ENCODE measurements at regions not wholly inside any gene's neighbourhood (a gene's known extent, or its start where the extent isn't known, plus 50 kb on each side); places are given as distances from the start of the nearest gene placed in this dataset.
A peak's percentile ranks its signal among the peaks of the same experiment; 100 is the strongest.

DNA sequence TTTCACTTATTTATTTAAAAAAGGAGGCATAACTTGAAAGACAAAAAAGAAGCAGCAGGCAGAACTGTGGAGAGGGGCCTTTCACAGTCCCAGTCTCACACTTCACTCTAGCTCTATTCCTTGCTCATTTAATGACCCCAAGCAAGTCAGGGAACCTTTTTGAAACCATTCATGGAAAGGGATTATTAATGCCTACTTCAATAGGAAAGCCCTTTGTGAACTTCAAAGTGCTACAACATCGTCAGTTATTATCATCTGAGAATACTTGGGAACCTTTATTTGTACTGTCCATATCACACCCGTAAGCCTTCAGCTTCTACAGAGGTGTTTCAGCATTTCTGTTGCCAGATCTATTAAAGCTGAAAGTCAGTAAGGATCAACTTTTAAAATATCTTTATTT lies 320.2 kb downstream of the TMEM161B start:
- no peak for DNase-seq

DNA sequence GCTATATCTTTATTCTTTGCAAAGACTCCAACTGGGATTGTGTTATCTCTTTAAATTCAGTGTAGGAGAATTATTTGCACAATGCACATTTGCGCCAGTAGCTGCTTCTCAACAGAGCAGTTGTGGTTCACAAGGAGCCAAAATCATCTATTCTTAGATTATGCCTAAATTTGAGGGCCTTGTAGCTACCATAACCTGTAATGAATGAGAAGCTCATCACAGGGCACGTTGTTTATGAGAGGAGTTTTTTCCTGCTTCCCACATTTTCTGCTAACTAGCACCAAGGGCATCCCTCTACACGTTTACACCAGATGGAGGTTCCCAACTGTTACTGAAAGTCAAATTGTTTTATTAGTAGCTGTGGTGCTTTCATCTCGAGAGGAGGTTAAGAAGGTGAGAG lies 322.4 kb downstream of the TMEM161B start:
- no peak for DNase-seq

DNA sequence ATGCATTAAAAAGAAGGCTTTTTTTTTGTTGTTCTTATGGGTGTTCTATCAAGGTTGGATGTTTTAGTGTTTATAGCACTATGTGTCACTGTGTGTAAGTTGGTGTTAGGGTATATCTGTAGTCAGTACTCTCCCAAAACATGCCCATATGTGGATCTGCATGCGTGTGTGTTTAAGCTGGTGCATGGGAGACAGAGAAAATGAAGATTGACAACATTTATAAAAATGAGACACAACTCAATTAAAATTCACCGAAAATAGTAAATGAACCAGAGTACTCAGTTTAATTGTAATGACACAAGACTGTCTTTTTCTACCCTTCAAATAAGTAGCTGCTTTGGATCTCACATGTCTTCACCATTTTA lies 323.4 kb downstream of the TMEM161B start:
- no peak for DNase-seq

DNA sequence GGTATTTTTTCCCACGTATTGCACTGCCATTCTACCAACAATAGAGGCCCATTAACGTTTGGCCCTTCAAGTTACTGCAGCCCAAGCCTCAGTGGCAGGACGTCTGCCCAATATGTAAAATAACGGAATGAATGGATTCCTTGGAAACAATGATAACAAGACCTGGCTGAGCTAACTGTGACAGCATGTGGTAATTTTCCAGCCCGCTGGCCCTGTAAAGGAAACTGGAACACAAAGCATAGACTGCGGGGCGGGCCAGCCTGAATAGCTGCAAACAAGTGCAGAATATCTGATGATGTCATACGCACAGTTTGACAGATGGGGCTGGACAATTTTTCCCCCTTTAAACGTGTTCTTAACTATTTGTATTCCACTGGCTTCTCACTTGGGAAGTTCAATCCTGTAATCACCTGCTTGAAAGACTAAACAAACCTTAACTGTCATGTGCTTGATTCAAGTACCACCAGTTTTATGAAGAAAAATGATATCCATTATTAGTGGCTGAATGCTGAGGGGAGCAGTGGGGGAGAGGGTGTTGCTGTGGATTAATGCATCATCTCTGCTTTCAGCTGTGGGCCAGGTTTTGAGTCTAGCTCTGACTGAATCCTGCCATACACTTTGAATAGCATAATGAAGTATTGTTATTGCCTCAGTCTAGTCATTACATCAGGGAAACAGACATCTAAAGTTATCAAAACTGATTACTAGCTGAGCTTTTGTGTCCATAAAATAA lies 323.9 kb downstream of the TMEM161B start:
- no peak for DNase-seq

DNA sequence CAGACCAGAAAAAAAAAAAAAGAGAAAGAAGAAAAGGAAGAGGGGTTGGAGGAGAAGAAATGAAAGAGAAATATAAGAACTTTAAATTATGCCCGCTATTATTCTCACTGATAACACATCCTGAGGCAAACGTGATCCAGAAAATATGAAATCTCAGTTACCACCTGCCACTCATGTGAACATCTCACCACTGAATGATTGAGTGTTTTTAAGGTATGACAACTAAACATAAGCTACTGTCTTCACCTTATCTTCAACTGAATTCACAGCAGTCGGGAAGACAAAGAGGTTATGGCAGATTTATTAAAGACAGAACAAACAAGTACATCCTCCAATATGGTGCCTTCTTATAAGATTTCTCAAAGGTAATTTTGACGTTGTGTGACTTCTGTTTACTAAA lies 327.9 kb downstream of the TMEM161B start:
- no peak for DNase-seq

DNA sequence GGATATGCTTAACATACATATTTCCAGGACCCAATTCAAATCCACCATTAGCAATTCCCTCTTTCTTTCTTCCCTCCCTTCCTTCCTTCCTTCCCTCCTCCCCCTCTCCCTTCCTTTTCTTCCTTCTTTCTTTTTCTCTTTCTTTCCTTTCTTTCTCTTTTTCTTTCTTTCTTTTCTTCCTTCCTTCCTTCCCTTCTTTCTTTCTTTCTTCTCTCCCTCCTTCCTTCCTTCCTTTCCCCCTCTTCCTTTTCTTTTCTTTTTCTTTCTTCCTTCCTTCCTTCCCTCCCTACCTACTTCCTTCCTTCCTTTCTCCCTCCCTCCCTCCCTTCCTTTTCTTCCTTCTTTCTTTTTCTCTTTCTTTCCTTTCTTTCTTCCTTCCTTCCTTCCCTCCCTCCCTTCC lies 332.0 kb downstream of the TMEM161B start:
- DNase-seq = no peak

DNA sequence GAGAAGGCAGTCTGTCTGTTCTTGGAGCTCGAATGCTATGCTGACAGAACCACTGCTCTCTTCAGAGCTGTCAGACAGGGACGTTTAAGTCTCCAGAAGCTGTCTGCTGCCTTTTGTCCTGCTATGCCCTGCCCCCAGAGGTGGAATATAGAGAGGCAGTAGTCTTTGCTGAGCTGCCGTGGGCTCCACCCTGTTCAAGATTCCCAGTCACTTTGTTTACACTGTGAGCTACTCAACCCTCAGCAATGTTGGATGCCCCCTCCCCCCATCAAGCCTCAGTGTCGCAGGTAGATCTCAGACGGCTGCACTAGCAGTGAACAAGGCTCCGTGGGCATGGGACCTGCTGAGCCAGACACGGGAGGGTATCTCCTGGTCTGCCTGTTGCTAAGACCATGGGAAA lies 344.2 kb downstream of the TMEM161B start:
- peak in 1 of 2 experiments; percentile 23 for DNase-seq

DNA sequence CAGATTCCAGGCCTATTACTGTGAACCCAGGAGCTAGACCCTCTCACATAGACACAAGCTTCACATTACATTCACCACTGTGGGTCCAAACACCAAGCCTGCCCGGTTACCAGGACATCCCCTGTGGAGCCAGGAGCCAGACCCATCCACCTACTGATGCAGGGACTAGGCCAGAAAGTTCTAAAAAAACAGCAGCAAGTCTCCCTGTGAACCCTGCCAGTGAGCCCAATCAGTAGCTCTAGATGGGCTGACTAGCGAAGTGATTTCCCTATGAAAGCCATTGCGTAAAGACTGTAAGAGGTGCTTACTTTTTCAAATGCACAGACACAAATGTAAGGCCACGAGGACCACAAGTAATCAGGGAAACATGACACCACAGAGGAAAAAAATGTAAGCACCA lies 352.3 kb downstream of the TMEM161B start:
- DNase-seq = no peak

DNA sequence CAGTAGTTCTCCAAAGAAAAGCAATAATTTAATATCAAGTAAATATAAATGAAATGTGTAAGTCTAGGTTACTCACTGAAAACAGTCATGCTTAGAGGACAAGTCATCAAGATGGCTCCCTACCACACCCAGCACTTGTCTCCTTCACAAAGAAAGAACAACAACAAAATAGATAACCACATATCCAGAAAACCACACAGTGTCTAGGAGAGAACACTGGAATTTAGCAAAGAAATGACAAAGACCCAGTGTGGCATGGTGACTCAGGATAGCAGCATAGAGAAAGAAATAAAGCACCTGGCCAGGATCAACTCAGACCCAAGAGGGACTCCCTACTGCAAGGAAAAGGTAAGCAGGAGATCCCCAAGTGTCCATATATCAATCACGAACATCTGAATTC lies 356.2 kb downstream of the TMEM161B start:
- no peak for DNase-seq

DNA sequence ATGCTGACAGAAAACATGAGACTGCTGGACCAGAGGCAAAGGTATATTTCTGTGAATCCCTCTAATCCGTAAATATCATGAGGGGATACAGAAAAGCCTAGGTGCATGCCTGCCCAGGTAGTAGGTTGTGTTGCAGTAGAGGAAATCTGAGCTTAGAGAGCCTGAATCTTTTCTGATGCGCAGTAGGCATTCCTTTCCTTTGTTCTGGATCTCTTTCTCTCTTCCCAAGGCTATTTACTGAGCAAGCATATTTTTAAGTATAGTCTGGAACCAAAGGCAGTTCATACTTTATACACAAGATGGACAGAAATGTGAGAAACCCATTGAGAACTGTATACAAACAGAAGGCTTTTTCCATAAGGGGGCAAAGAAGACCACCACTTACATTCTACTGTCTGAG lies 359.3 kb downstream of the TMEM161B start:
- DNase-seq = no peak

DNA sequence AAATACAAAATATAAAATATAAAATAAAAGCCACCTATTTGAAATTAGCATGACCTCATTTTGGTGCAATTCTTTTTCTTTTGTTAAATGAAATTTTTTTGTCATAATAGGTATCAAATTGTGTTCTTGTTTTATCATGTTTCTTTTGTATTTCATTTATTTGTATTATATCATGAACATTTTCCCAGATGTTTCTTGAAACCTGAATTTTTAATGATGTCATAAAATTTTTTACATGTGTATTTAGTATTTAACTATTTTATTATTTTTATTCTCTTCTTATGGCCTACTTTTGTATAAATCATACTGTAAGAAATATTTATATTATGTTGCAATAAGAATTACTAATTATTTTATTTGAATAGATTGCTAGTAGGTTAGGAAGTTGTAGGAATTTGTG lies 361.7 kb downstream of the TMEM161B start:
- no peak for DNase-seq

DNA sequence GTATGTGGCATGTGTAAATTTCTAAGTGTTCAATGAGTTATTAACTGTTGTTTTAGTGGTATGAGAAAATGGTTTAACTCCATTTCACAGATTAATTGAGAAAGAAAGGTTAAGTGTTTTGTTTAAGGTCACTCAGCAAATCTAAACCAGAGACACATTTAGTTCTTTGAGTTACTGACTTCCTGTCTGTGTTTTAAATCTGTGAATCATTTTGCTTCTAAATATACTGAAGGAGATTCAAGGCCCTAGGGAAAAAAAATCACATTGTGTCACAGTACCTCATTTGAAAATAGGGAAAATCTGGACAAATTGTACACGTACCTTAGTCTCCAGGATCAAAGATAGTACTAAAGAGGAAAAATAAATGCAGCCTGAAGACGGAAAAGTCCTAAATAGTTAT lies 368.2 kb downstream of the TMEM161B start:
- no peak for DNase-seq

DNA sequence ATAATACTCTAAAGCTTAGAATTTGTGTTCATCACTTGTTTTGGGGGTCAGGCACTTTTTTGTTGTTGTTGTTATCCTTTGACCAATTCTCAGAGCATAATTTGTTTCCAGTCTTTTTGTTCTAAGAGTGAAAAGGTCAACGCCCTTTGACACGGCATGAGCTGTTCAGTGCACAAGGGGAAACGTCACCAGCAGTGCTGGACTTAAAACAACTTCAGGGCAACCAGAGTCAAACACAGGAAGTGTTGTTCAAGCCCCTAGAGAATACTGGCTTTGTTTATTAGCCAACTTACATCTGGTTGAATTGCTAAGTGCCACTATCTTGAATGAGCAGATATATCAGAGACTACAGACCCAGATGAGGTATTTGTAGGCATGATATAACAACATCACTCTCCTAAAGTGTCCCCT lies 368.9 kb downstream of the TMEM161B start:
- no peak for DNase-seq

DNA sequence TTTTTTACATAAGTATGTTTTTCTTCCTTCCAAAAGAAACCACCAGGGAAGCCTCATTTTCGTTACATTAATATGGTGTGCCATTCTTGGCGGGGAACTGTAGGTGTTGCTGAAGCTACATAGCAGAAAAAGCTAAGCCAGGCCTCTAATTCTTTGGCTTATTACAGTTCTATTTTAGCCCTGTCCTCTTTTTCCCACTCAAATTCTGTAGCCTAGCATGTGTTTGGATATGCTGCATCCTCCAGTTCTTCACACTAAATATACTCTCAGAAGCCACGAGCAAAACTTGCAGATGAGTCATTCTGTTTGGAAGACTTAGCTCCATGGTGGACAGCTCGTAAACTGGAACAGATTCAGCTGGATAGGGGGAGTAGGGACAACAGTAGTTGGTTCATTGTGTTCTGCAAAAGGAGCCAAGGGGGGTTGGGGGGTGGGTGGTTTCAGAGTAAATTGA lies 369.4 kb downstream of the TMEM161B start:
- DNase-seq = peak in 1 of 2 experiments; percentile 3

DNA sequence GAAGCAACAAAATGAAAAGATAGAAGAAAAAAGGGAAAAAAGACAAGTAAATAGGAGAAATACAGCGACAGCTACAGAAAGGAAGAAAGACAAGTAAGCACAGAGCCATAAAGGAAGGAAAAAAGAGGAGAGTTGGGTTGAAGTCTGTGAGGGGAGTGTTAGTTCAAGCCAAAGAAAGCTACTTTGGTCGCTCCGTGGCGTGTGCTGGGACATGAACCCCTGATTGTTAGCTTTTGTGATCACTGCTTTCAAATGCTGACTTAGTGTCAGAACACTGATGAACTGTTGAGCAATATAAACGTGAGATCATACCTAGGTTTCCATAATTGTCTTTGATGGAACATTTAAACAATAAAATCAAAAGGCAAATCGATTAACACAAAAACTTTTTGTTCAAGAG lies 370.1 kb downstream of the TMEM161B start:
- no peak for DNase-seq

DNA sequence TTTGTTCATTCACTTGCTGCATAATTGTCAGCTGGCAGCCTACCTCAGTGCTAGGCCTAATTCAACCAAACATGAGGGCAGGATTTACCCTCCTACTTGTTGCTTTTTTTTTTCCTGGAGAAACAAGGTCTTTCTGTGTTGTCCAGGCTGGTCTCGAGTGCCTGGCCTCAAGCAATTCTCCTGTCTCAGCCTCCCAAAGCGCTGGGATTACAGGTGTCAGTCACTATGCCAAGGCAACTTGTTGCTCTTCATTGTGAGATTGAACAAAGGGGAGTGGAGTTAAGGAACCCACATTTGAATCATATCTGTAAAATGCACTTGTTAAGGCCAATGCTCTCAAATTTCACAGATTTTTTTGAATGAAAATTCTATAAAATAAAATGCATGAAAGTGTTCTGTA lies 380.5 kb downstream of the TMEM161B start:
- DNase-seq = no peak

DNA sequence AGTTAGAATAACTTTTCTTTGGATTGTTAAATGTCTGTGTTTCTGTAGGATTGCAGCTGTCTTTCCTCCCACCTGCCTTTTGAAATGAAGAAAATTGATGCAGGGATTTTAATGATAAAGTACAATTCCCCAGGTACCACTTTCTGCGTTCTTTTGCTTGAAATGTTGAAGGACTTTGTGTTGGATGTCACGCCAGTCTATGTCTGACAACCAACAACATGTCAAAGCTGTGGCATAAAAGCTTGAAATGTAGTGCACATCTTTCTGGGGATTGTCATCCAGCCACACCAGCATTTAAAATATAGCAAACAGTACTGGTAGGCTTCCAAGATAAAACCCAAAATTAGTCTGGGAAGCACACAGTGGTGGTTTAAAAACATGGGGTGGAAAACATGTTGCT lies 381.4 kb downstream of the TMEM161B start:
- DNase-seq = no peak

DNA sequence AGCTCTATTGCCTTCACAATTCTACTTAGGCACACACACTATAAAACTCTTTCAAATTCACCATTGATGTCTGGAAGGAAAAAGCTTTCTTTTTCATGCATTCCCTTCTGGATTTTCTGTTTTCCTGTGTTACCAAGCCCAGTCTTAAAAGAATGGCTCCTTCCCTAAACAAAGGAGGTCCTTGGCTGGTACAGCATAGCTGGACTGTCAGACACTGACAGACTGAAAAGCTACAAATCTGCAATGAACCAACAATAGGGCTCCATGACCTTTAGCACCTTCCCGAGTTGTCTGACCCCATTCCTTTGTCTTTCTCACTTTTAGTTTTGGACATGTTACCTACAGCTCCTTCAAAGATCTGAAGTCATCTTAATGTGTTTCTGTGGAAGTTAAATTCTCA lies 382.5 kb downstream of the TMEM161B start:
- no peak for DNase-seq

DNA sequence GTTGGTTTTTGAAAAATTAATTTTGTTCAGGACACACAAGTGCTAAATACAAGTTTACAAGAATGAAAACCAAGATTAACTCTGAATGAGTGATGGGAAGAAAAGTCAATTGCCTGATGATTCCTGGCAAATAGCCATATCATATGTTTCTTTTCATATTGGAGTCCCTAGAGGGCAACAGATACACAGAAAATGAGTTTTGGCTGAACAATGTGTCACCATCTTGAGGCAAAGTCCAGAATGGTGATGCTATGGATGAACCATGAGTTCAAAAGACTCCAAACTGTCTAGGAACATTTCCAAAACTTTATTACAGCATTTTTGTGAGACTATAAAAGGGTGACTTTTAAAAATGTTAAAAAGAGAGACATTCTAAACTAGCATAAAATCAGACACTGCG lies 382.9 kb downstream of the TMEM161B start:
- peak in 1 of 2 experiments; percentile 4 for DNase-seq

DNA sequence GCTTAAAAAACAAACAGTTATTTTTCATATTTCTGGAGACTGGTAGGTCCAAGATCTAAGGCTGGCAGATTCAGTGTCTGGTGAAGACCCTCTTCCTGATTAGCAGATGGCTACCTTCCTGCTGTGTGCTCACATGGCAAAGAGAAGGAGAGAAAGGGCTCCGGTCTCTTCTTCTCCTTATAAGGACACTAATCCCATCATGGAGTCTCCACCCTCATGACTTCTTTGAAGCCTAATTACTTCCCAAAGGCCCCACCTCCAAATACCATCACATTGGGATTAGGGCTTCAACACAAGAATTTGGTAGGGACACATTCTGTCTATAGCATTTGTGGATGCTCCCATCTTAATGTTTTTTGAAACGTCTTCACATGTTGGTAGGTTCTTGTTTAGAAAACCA lies 391.1 kb downstream of the TMEM161B start:
- DNase-seq = no peak

DNA sequence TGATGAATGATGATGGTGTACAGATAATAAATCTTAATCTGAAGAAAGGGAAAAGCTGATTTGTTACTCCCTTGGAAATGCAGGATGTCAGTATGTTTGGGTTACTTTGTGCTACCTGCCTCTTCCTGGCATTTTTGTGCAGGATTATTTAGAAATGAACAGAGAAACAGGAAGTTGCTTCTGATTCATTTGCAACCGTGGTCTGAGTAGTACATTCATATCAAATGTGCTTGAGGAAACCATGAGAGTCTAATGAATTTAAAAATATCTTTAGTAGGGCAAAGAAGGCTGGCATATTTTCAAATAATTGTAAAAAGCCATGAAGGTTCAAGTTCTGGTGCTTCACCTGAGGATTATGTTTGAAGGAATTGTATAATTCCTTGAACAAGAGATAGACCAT lies 391.6 kb downstream of the TMEM161B start:
- no peak for DNase-seq

DNA sequence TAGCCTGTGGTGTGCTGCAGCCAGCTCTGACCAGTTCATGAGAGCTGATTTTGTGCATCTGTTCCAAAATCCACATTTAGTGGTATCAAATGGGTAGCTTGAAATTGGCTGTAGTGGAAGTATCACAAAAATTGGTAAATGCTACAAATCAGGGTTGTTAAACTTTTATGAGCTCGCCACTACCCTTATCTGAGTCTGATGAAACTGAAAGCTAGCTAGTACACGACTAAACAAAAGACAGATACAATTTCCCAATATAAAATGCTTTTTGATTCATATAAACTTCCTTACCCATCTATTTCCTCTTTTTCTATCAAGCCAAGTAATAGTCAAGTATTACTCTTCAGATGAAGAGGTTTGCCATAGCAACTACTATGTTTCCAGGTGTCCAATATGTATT lies 392.0 kb downstream of the TMEM161B start:
- DNase-seq = no peak

DNA sequence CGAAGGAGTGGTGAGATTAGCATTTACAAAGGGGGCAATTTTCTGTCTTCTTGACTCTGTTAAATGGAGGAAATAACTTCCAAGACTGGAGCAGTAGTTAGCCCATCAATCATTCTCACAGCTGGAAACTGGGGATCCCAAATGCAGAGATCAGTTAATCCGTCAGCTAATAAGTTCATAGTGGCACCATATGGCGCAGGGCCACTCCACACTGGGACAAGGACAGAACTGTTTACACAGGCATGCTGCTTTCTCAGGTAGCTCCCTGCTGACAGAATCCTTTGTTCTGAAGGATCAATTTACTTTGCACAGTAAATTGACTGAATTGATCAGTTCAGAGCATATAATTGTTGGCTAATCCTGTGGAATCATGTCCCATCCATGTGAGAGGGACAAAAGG lies 395.7 kb downstream of the TMEM161B start:
- DNase-seq = no peak

DNA sequence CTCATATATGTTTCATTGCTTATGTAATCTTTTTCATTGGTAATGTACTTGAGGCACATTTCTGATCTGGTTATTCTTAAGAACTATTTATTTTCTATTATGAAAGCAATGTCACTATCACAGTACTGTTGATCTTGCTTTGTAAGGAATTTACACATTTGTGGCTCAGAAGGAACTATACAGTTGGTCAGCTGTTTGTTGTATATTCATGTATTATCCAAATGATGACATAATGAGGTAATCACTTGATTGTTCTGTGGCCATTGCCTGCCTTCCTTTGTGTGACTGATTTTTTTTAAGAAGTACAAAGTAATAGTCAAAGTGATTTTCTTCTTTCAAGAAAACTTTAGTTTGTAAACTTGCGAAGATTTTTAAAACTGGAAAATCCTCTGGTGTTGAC lies 399.9 kb downstream of the TMEM161B start:
- DNase-seq = no peak

DNA sequence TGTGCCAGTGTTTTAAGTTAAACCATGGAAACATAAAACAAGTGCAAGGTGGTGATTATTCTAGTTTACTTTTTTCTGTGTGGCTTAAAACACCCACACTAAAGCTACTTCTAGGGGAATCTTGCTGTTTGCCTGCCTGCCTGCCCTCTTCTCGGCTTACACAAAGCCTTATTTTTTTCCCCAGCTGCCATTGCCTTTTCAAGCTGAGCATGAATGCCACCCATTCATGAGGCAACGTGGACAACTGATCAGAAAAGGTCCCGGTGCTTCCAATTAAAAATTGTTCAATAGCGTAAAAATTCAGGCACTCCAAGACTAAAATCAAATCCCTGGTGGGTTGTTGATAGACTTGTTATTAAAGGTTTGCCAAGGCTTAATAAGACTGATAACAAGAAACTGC lies 401.4 kb downstream of the TMEM161B start:
- no peak for DNase-seq

DNA sequence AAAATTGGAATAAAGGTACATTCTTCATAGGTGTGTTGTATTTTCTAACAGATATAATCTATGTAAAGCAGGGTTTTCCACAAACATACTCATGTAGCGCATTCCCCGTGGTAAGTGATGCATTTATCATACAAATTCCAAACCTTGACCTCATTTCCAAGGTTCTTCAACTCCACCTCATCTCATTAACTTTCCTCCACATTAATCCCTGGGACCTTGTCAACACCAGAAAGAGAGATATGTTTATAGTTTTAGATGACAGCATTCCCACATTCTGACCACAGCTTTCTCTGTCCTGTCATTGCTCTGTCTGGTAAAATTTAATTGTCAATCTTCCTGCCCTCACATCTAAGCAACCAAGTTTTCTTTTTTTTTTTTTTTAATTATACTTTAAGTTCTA lies 415.1 kb downstream of the TMEM161B start:
- no peak for DNase-seq
